H1 (cell line): ENCODE measurements at regions not wholly inside any gene's neighbourhood (a gene's known extent, or its start where the extent isn't known, plus 50 kb on each side); places are given as distances from the start of the nearest gene placed in this dataset.

Source experiments
- CTCF ChIA-PET: fragments of 300-600 bp; sonication (Branson Sonifier 250); formaldehyde crosslinking; loops from one replicate; lab custom pipeline; 2021; ENCODE audit not compliant: partially characterized antibody; lab: Charles Lee
- POLR2A ChIA-PET: fragments of 300-600 bp; sonication (Branson Sonifier 250); formaldehyde crosslinking; loops from one replicate; lab custom pipeline; 2021; ENCODE audit warnings: inconsistent platforms; ENCODE audit not compliant: partially characterized antibody; lab: Charles Lee
- DNase-seq, 2 experiments: peaks; one replicate each; pipeline versions ENCODE4 v3.0.0 to v3.0.0-alpha.2; 2010 to 2022; ENCODE audit warnings: low spot score in 2 of 2, low read depth in 1 of 2, mixed read lengths in 1 of 2
- FAIRE-seq: peaks from 2 replicates; lab custom pipeline; 2011; peaks lifted over from hg19 to GRCh38; lab: Jason Lieb, UNC
- H2AFZ ChIP-seq: 2 replicates; pipeline ENCODE4 v1.8.1; 2012; ENCODE audit warnings: low read length, inconsistent platforms
- H2AK5ac ChIP-seq: 2 replicates; pipeline ENCODE4 v1.6.1; 2013; ENCODE audit warnings: low read depth, low read length
- H2BK120ac ChIP-seq: replicated peaks from 2 replicates; pipeline ENCODE3; 2013; ENCODE audit warnings: low read depth, low read length, inconsistent platforms
- H2BK12ac ChIP-seq: 2 replicates; pipeline ENCODE4 v1.6.1; 2013; ENCODE audit warnings: low read depth, low read length
- H2BK15ac ChIP-seq: 2 replicates; pipeline ENCODE4 v1.6.1; 2013; ENCODE audit warnings: low read length
- H2BK20ac ChIP-seq: 2 replicates; pipeline ENCODE4 v1.6.1; 2013; ENCODE audit warnings: low read length
- H2BK5ac ChIP-seq: 2 replicates; pipeline ENCODE4 v1.6.1; 2013; ENCODE audit warnings: low read depth, low read length
- H3K14ac ChIP-seq: 2 replicates; pipeline ENCODE4 v1.6.1; 2013; ENCODE audit warnings: inconsistent platforms; ENCODE audit not compliant: insufficient read length
- H3K18ac ChIP-seq: 2 replicates; pipeline ENCODE4 v1.6.1; 2013; ENCODE audit warnings: low read length; ENCODE audit errors: extremely low read depth
- H3K23ac ChIP-seq: 2 replicates; pipeline ENCODE4 v1.6.1; 2013; ENCODE audit warnings: inconsistent platforms; ENCODE audit not compliant: insufficient read length
- H3K23me2 ChIP-seq: 2 replicates; pipeline ENCODE4 v1.6.1; 2013; ENCODE audit warnings: low read depth, low read length
- H3K27ac ChIP-seq: 2 replicates; pipeline ENCODE4 v1.6.1; 2011; ENCODE audit warnings: low read depth, low read length, inconsistent platforms
- H3K27me3 ChIP-seq, 4 experiments: replicated peaks in 1 of 4; 1 replicate in 1 of 4; 2 replicates in 3 of 4; pipeline versions ENCODE4 v1.6.1 to v1.8.1; 2011 to 2013; ENCODE audit warnings: low read length in 3 of 4, mild to moderate bottlenecking in 3 of 4, inconsistent platforms in 2 of 4, mixed read lengths in 2 of 4, moderate library complexity in 1 of 4; ENCODE audit not compliant: control insufficient read depth in 3 of 4, insufficient read depth in 3 of 4; ENCODE audit errors: extremely low read depth in 1 of 4
- H3K36me3 ChIP-seq, 4 experiments: 2 replicates each; pipeline versions ENCODE4 v1.6.1 to v1.8.1; 2011 to 2013; ENCODE audit warnings: mild to moderate bottlenecking in 4 of 4, low read length in 3 of 4, moderate library complexity in 2 of 4, control low read depth in 1 of 4, inconsistent platforms in 1 of 4; ENCODE audit not compliant: insufficient read depth in 4 of 4, control insufficient read depth in 2 of 4
- H3K4ac ChIP-seq: replicated peaks from 2 replicates; pipeline ENCODE3; 2013; ENCODE audit warnings: low read length, low read depth, mixed read lengths, inconsistent platforms; ENCODE audit not compliant: insufficient read length
- H3K4me1 ChIP-seq, 4 experiments: replicated peaks in 1 of 4; 1 replicate in 1 of 4; 2 replicates in 3 of 4; pipeline versions ENCODE4 v1.6.1 to v1.8.1; 2011 to 2013; ENCODE audit warnings: low read length in 3 of 4, inconsistent platforms in 2 of 4, mixed read lengths in 1 of 4; ENCODE audit not compliant: insufficient read depth in 4 of 4, control insufficient read depth in 3 of 4
- H3K4me2 ChIP-seq, 2 experiments: 2 replicates each; pipeline versions ENCODE4 v1.6.1 to v1.8.1; 2011 to 2013; ENCODE audit warnings: low read depth in 2 of 2, low read length in 2 of 2, control low read depth in 1 of 2, inconsistent platforms in 1 of 2, mild to moderate bottlenecking in 1 of 2; ENCODE audit not compliant: insufficient read depth in 1 of 2
- H3K4me3 ChIP-seq, 4 experiments: fragments of 200-600, 300-600 bp in 1 of 4; sonication (generic), shearing (Covaris generic), sonication (Bioruptor Twin) in 1 of 4; 2 replicates each; pipeline versions ENCODE4 v1.5.1 to v1.8.1; 2011 to 2016; ENCODE audit warnings: low read length in 4 of 4, low read depth in 3 of 4, control low read depth in 2 of 4, inconsistent platforms in 2 of 4, mild to moderate bottlenecking in 2 of 4, mixed read lengths in 1 of 4, moderate library complexity in 1 of 4; ENCODE audit not compliant: insufficient read depth in 2 of 4; ENCODE audit errors: extremely low read depth in 1 of 4
- H3K56ac ChIP-seq: replicated peaks from 2 replicates; pipeline ENCODE3; 2013; ENCODE audit warnings: low read depth, mild to moderate bottlenecking, mixed read lengths, low read length, inconsistent platforms; ENCODE audit not compliant: insufficient read length
- H3K79me1 ChIP-seq: 2 replicates; pipeline ENCODE4 v1.6.1; 2013; ENCODE audit warnings: low read depth, low read length, control low read depth
- H3K79me2 ChIP-seq, 2 experiments: 2 replicates each; pipeline versions ENCODE4 v1.6.1 to v1.8.1; 2012 to 2013; ENCODE audit warnings: low read length in 2 of 2, mild to moderate bottlenecking in 2 of 2, inconsistent platforms in 1 of 2; ENCODE audit not compliant: insufficient read depth in 2 of 2, control insufficient read depth in 1 of 2
- H3K9ac ChIP-seq, 4 experiments: replicated peaks in 1 of 4; 1 replicate in 1 of 4; 2 replicates in 3 of 4; pipeline versions ENCODE4 v1.6.1 to v1.8.1; 2011 to 2013; ENCODE audit warnings: low read depth in 3 of 4, low read length in 3 of 4, control low read depth in 2 of 4, mild to moderate bottlenecking in 2 of 4, moderate library complexity in 2 of 4, inconsistent platforms in 1 of 4; ENCODE audit errors: extremely low read depth in 1 of 4
- H3K9me3 ChIP-seq, 2 experiments: 2 replicates each; pipeline versions ENCODE4 v1.6.1 to v1.8.1; 2012 to 2013; ENCODE audit warnings: mild to moderate bottlenecking in 2 of 2, moderate library complexity in 2 of 2, control low read depth in 1 of 2, inconsistent platforms in 1 of 2, low read depth in 1 of 2, low read length in 1 of 2, mixed read lengths in 1 of 2; ENCODE audit not compliant: insufficient read depth in 2 of 2
- H4K20me1 ChIP-seq, 2 experiments: replicated peaks in 1 of 2; 2 replicates each; pipeline versions ENCODE3 to v1.8.1; 2011 to 2013; ENCODE audit warnings: inconsistent platforms in 2 of 2, low read length in 2 of 2, mild to moderate bottlenecking in 1 of 2; ENCODE audit not compliant: insufficient read depth in 2 of 2, control insufficient read depth in 1 of 2
- H4K5ac ChIP-seq: 2 replicates; pipeline ENCODE4 v1.6.1; 2013; ENCODE audit warnings: low read length, low read depth, mixed read lengths, inconsistent platforms; ENCODE audit not compliant: insufficient read length
- H4K8ac ChIP-seq: 2 replicates; pipeline ENCODE4 v1.8.0; 2013; ENCODE audit warnings: mild to moderate bottlenecking, moderate library complexity, low read length, inconsistent platforms; ENCODE audit not compliant: insufficient read depth; ENCODE audit errors: extremely low read depth
- H4K91ac ChIP-seq: replicated peaks from 2 replicates; pipeline ENCODE3; 2013; ENCODE audit warnings: low read length, mixed read lengths, inconsistent platforms; ENCODE audit not compliant: insufficient read length
- BACH1 ChIP-seq: IDR thresholded peaks from 2 replicates; pipeline ENCODE4 v1.6.1; 2012; ENCODE audit warnings: low read length, improper control_type of control experiment
- EZH2 ChIP-seq: fragments of 200-600 bp; sonication (generic); IDR thresholded peaks from 2 replicates; pipeline ENCODE4 v1.7.1; 2012; ENCODE audit warnings: low read depth, mild to moderate bottlenecking, moderate library complexity, low read length, inconsistent platforms; ENCODE audit not compliant: severe bottlenecking
- HDAC2 ChIP-seq, 2 experiments: fragments of 300-600 bp in 1 of 2; sonication (generic) in 1 of 2; IDR thresholded peaks; 2 replicates each; pipeline ENCODE4 v1.6.1; 2011 to 2012; ENCODE audit warnings: low read depth in 2 of 2, low read length in 2 of 2, mild to moderate bottlenecking in 2 of 2, moderate library complexity in 2 of 2, borderline replicate concordance in 1 of 2, inconsistent platforms in 1 of 2
- HDAC6 ChIP-seq: IDR thresholded peaks from one replicate; pipeline ENCODE4 v1.7.1; 2012; ENCODE audit warnings: low read depth, mild to moderate bottlenecking, inconsistent platforms, low read length, moderate library complexity
- SIX5 ChIP-seq: IDR thresholded peaks from 2 replicates; pipeline ENCODE4 v1.6.1; 2011; ENCODE audit warnings: mild to moderate bottlenecking, low read depth, low read length
- YY1 ChIP-seq: IDR thresholded peaks from 2 replicates; pipeline ENCODE4 v1.6.1; 2011; ENCODE audit warnings: low read depth, mild to moderate bottlenecking, low read length
- WGBS, 2 experiments: shearing (Covaris generic) in 1 of 2; methylation state at CpG; one replicate each; pipeline versions ENCODE4 v1.1.6 to v1.1.7; 2013 to 2015; ENCODE audit warnings: low lambda C conversion rate in 2 of 2, mixed read lengths in 2 of 2, inconsistent platforms in 1 of 2, low coverage in 1 of 2, missing lambda C conversion rate in 1 of 2; ENCODE audit not compliant: insufficient replicate concordance in 2 of 2, insufficient coverage in 1 of 2, insufficient read length in 1 of 2; ENCODE audit errors: extremely low coverage in 1 of 2, missing lambda C conversion rate in 1 of 2; 5-methylcytosine and 5-hydroxymethylcytosine counted together

DNA sequence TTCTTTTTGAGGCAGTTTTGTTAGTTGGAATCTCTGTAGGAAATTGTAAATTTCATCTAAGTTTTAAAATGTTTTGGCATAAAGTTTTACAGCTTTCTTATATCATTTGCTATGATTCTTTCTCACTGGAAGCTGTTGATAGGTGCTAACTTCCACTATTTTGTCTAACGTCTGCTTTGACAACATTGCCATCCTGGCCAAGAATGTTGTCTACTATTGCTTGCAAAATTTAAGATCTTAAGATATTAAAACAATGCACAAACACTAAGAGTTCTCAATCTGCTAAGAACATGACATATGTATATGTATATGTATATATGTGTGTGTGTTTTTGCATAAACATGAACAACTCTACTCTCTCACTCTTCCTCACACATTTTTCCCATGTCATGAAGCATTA lies 64.1 kb upstream of the MDGA2 start:
- 91% methylated on average over 1 of the region's 1 CpG; no CpG with 5 or more reads in 1 of the 2 experiments for WGBS, 2 experiments
- Histone ChIP-seq H3K18ac (no peak overlapping the region), H3K79me1 (no peaks in the 10 kb centered on the region), H2BK120ac (no peak overlapping the region), H4K5ac (no peak overlapping the region), H3K9ac (no peak overlapping the region), H3K4me3 (no peak overlapping the region), H3K14ac (no peak overlapping the region), H3K4me2 (no peak overlapping the region), H3K4me1 (no peaks in the 10 kb centered on the region), H2BK5ac (no peak overlapping the region), H2AFZ (no peak overlapping the region), H3K27ac (no peak overlapping the region), H3K23me2 (no peaks in the 10 kb centered on the region), H4K8ac (no peak overlapping the region), H3K36me3 (no peaks in the 10 kb centered on the region), H4K91ac (no peak overlapping the region), H2BK20ac (no peak overlapping the region), H3K79me2 (no peaks in the 10 kb centered on the region), H2AK5ac (no peak overlapping the region), H2BK12ac (no peak overlapping the region), H3K27me3 (no peaks in the 10 kb centered on the region), H3K56ac (no peak overlapping the region), H2BK15ac (no peak overlapping the region), H3K4ac (no peak overlapping the region), H3K9me3 (no peaks in the 10 kb centered on the region), H4K20me1 (no peaks in the 10 kb centered on the region), H3K23ac (no peak overlapping the region)
- DNase-seq (no peak), FAIRE-seq (no peak)
- no peak for TF ChIP-seq EZH2
- no peak for TF ChIP-seq SIX5
- no peak for TF ChIP-seq BACH1
- no peak for TF ChIP-seq YY1
- no peak for TF ChIP-seq HDAC6
- no peak for TF ChIP-seq HDAC2 (IDR thresholded peaks at IDR 0.05; ENCODE audit: borderline replicate concordance in 1 of 2, low read depth in 2 of 2, low read length in 2 of 2)
- CTCF ChIA-PET, result interaction anchor here (1.0 kb wide), 1 partner anchor 9 kb away, joined by 4 read pairs; no protein-coding TSS in a partner anchor
- POLR2A ChIA-PET, result no interaction called here
